Neuronal stem cell (in vitro differentiated cells): ENCODE measurements at regions not wholly inside any gene's neighbourhood (a gene's known extent, or its start where the extent isn't known, plus 50 kb on each side); places are given as distances from the start of the nearest gene placed in this dataset.

Experiments used
- DNase-seq: peaks from one replicate; pipeline ENCODE4 v3.0.0-alpha.2; 2013; ENCODE audit warnings: low spot score
- H2AFZ ChIP-seq: one replicate; pipeline ENCODE4 v1.6.1; 2013; ENCODE audit warnings: mild to moderate bottlenecking, low read length, inconsistent platforms
- H2AK5ac ChIP-seq: 2 replicates; pipeline ENCODE4 v1.6.1; 2013; ENCODE audit warnings: low read depth, mild to moderate bottlenecking, inconsistent platforms, low read length, moderate library complexity, mixed read lengths
- H2BK120ac ChIP-seq: 2 replicates; pipeline ENCODE4 v1.6.1; 2013; ENCODE audit warnings: low read depth, mild to moderate bottlenecking, inconsistent platforms, low read length, moderate library complexity, mixed read lengths
- H2BK12ac ChIP-seq: one replicate; pipeline ENCODE4 v1.6.1; 2013; ENCODE audit warnings: low read length, inconsistent platforms
- H2BK15ac ChIP-seq: 2 replicates; pipeline ENCODE4 v1.6.1; 2013; ENCODE audit warnings: mild to moderate bottlenecking, low read length, inconsistent platforms, mixed read lengths
- H2BK5ac ChIP-seq: one replicate; pipeline ENCODE4 v1.6.1; 2013; ENCODE audit warnings: inconsistent platforms, mild to moderate bottlenecking, low read length, moderate library complexity
- H3K14ac ChIP-seq: one replicate; pipeline ENCODE4 v1.6.1; 2013; ENCODE audit warnings: low read length, inconsistent platforms
- H3K18ac ChIP-seq: 2 replicates; pipeline ENCODE4 v1.6.1; 2013; ENCODE audit warnings: low read length, inconsistent platforms
- H3K23ac ChIP-seq: 2 replicates; pipeline ENCODE4 v1.6.1; 2013; ENCODE audit warnings: low read depth, mild to moderate bottlenecking, mixed read lengths, low read length, inconsistent platforms; ENCODE audit not compliant: poor library complexity
- H3K27ac ChIP-seq: replicated peaks from 3 replicates; pipeline ENCODE4 v1.5.1; 2013; ENCODE audit warnings: low read length, inconsistent platforms
- H3K27me3 ChIP-seq, 3 experiments: 2 replicates each; pipeline ENCODE4 v1.6.1; 2013; ENCODE audit warnings: low read length in 3 of 3, mild to moderate bottlenecking in 2 of 3, inconsistent platforms in 1 of 3, low read depth in 1 of 3, mixed read lengths in 1 of 3, moderate library complexity in 1 of 3; ENCODE audit not compliant: control insufficient read depth in 3 of 3, insufficient read depth in 3 of 3
- H3K36me3 ChIP-seq, 2 donors: replicated peaks in 1 of 2; 2 replicates each; pipeline ENCODE4 v1.6.1; 2013; ENCODE audit warnings: low read length in 2 of 2; ENCODE audit not compliant: control insufficient read depth in 2 of 2, insufficient read depth in 2 of 2
- H3K4ac ChIP-seq: 2 replicates; pipeline ENCODE4 v1.6.1; 2013; ENCODE audit warnings: inconsistent platforms, mild to moderate bottlenecking, low read length, moderate library complexity
- H3K4me1 ChIP-seq, 2 donors: 1 replicate in 1 of 2; 2 replicates in 1 of 2; pipeline ENCODE4 v1.6.1; 2013; ENCODE audit warnings: low read length in 2 of 2, low read depth in 1 of 2; ENCODE audit not compliant: control insufficient read depth in 2 of 2, insufficient read depth in 1 of 2
- H3K4me2 ChIP-seq: one replicate; pipeline ENCODE4 v1.6.1; 2013; ENCODE audit warnings: mild to moderate bottlenecking, low read length, inconsistent platforms; ENCODE audit not compliant: insufficient read depth, poor library complexity, severe bottlenecking
- H3K4me3 ChIP-seq, 2 donors: 2 replicates each; pipeline ENCODE4 v1.5.1; 2013; ENCODE audit warnings: low read length in 2 of 2, mild to moderate bottlenecking in 2 of 2, inconsistent platforms in 1 of 2, moderate library complexity in 1 of 2
- H3K79me1 ChIP-seq: one replicate; pipeline ENCODE4 v1.6.1; 2013; ENCODE audit warnings: low read depth, mild to moderate bottlenecking, inconsistent platforms, low read length, moderate library complexity
- H3K9ac ChIP-seq: one replicate; pipeline ENCODE4 v1.6.1; 2013; ENCODE audit warnings: mild to moderate bottlenecking, low read depth, low read length, inconsistent platforms; ENCODE audit not compliant: poor library complexity
- H3K9me3 ChIP-seq, 2 donors: replicated peaks in 1 of 2; 2 replicates each; pipeline versions ENCODE3 to v1.6.1; 2013; ENCODE audit warnings: low read length in 2 of 2, mild to moderate bottlenecking in 2 of 2, inconsistent platforms in 1 of 2, low read depth in 1 of 2, mixed read lengths in 1 of 2, moderate library complexity in 1 of 2; ENCODE audit not compliant: control insufficient read depth in 2 of 2, insufficient read depth in 1 of 2
- H4K8ac ChIP-seq: one replicate; pipeline ENCODE4 v1.6.1; 2013; ENCODE audit warnings: low read depth, mild to moderate bottlenecking, inconsistent platforms, low read length, moderate library complexity
- H4K91ac ChIP-seq: one replicate; pipeline ENCODE4 v1.6.1; 2013; ENCODE audit warnings: low read length, low read depth, mild to moderate bottlenecking, inconsistent platforms; ENCODE audit not compliant: poor library complexity
- WGBS, 2 donors: extraction: QIAGEN DNeasy Blood & Tissue Kit; methylation state at CpG; one replicate each; pipeline ENCODE4 v1.1.7; 2013; ENCODE audit warnings: missing lambda C conversion rate in 2 of 2, mixed read lengths in 1 of 2; ENCODE audit not compliant: insufficient read length in 2 of 2, insufficient replicate concordance in 1 of 2; ENCODE audit errors: extremely low coverage in 2 of 2; 5-methylcytosine and 5-hydroxymethylcytosine counted together

GRCh38 chr4:175440786-175441185 is 371.3 kb downstream of the GPM6A start:
- H3K4me2 ChIP-seq, result no peak overlapping the region
- no peak overlapping the region for H3K27ac ChIP-seq
- H3K36me3 ChIP-seq, result no peaks in the 10 kb centered on the region
- no peak overlapping the region for H3K9ac ChIP-seq
- no peaks in the 10 kb centered on the region for H3K79me1 ChIP-seq
- WGBS, 2 donors, result no CpG with 5 or more reads among the region's 2 CpGs
- H2AFZ ChIP-seq, result no peak overlapping the region
- no peak overlapping the region for H3K23ac ChIP-seq
- no peak overlapping the region for H4K8ac ChIP-seq
- H3K14ac ChIP-seq, result no peak overlapping the region
- no peak overlapping the region for H2BK12ac ChIP-seq
- DNase-seq, result no peak
- H3K18ac ChIP-seq, result no peak overlapping the region
- H2BK120ac ChIP-seq, result no peak overlapping the region
- H3K4me3 ChIP-seq, result no peak overlapping the region
- H3K27me3 ChIP-seq, result no peaks in the 10 kb centered on the region
- no peaks in the 10 kb centered on the region for H3K4me1 ChIP-seq
- H4K91ac ChIP-seq, result no peak overlapping the region
- no peak overlapping the region for H2AK5ac ChIP-seq
- H2BK15ac ChIP-seq, result no peak overlapping the region
- H3K9me3 ChIP-seq, result no peaks in the 10 kb centered on the region
- H2BK5ac ChIP-seq, result no peak overlapping the region
- no peak overlapping the region for H3K4ac ChIP-seq

DNA sequence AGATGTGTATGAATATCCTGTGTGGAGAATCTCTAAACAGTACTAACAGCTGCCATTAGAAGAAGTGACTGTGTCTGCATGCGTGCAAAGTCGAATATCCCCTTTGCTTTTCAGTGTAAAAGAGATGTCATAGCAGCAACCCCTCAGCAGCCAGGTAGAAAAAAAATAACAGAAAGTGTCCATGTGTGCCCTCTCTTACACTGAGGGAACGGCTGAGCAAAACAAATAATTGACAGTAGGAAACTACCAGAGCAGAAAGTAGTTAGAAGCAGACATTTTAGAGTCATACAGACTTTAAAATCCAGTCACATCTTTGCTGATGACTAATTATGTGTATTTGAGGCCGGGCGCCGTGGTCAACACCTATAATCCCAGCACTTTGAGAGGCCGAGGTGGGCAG is 370.8 kb downstream of the GPM6A start:
- Histone ChIP-seq H3K27me3 (no peaks in the 10 kb centered on the region), H2AFZ (no peak overlapping the region), H2BK5ac (no peak overlapping the region), H3K23ac (no peak overlapping the region), H3K14ac (no peak overlapping the region), H3K4me1 (no peaks in the 10 kb centered on the region), H2BK12ac (no peak overlapping the region), H3K4ac (no peak overlapping the region), H4K8ac (no peak overlapping the region), H4K91ac (no peak overlapping the region), H3K4me2 (no peak overlapping the region), H3K79me1 (no peaks in the 10 kb centered on the region), H3K27ac (no peak overlapping the region), H2BK15ac (no peak overlapping the region), H3K9ac (no peak overlapping the region), H3K36me3 (no peaks in the 10 kb centered on the region), H2BK120ac (no peak overlapping the region), H3K9me3 (no peaks in the 10 kb centered on the region), H2AK5ac (no peak overlapping the region), H3K4me3 (no peak overlapping the region), H3K18ac (no peak overlapping the region)
- no peak for DNase-seq
- no CpG with 5 or more reads among the region's 7 CpGs for WGBS, 2 donors

DNA sequence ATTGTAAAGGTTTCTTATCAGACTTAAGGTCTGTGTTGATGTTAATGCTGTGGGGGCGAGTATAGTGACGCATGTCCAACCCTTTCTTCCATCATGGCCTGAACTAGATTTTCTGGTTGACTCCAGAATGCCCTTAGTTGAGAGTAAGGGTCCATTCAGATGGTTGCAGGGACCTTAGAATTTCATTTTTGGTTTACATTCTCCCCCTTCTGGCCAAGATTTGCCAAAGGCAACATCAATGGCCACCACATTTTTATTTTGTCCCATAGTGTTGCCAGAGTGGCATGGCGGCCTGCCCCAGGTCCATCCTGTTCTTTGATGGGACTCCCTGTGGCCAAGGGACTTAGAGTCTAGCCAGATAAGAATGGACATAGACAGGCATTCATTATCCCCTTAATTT is 368.5 kb downstream of the GPM6A start:
- Histone ChIP-seq H3K14ac (no peak overlapping the region), H3K23ac (no peak overlapping the region), H2AK5ac (no peak overlapping the region), H3K36me3 (no peaks in the 10 kb centered on the region), H4K8ac (no peak overlapping the region), H3K27me3 (no peaks in the 10 kb centered on the region), H2BK120ac (no peak overlapping the region), H3K4me2 (no peak overlapping the region), H2BK15ac (no peak overlapping the region), H4K91ac (no peak overlapping the region), H3K18ac (no peak overlapping the region), H3K9ac (no peak overlapping the region), H3K4me1 (no peaks in the 10 kb centered on the region), H3K79me1 (no peaks in the 10 kb centered on the region), H2BK5ac (no peak overlapping the region), H3K27ac (no peak overlapping the region), H2AFZ (no peak overlapping the region), H3K9me3 (no peaks in the 10 kb centered on the region), H3K4ac (no peak overlapping the region), H3K4me3 (no peak overlapping the region), H2BK12ac (no peak overlapping the region)
- no CpG with 5 or more reads among the region's 3 CpGs for WGBS, 2 donors
- DNase-seq, result no peak

DNA sequence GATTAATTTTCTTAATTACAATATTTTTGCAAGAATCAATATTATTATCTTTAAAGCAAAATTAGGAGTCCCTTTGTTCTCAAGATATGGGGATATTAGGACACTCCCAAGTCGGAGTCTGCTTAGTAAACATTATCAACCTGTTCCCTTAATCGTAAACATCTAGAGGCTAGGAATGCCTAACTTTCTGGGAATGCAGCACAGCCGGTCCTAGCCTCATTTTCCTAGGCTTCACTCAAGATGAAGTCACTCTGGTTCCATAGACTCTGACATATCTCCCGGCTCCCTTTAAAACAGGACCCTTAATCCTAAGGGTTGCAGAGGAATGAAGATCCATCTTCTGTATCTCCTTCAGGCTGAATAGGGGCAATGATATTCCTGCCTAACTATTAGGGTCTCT is 367.6 kb downstream of the GPM6A start:
- H3K27ac ChIP-seq, result no peak overlapping the region
- no peak overlapping the region for H4K91ac ChIP-seq
- H3K4me2 ChIP-seq, result no peak overlapping the region
- no peak overlapping the region for H3K14ac ChIP-seq
- H4K8ac ChIP-seq, result no peak overlapping the region
- no peaks in the 10 kb centered on the region for H3K27me3 ChIP-seq
- no peak overlapping the region for H3K23ac ChIP-seq
- H2BK12ac ChIP-seq, result no peak overlapping the region
- H3K9ac ChIP-seq, result no peak overlapping the region
- no peaks in the 10 kb centered on the region for H3K4me1 ChIP-seq
- H3K9me3 ChIP-seq, result no peaks in the 10 kb centered on the region
- no peak overlapping the region for H3K18ac ChIP-seq
- no peak overlapping the region for H3K4ac ChIP-seq
- H3K79me1 ChIP-seq, result no peaks in the 10 kb centered on the region
- H2AFZ ChIP-seq, result no peak overlapping the region
- no peak overlapping the region for H2AK5ac ChIP-seq
- no peak overlapping the region for H2BK5ac ChIP-seq
- no peak for DNase-seq
- WGBS, 2 donors, result no CpG with 5 or more reads among the region's 4 CpGs
- no peaks in the 10 kb centered on the region for H3K36me3 ChIP-seq
- no peak overlapping the region for H2BK120ac ChIP-seq
- no peak overlapping the region for H3K4me3 ChIP-seq
- no peak overlapping the region for H2BK15ac ChIP-seq
